Liver (tissue), 8 donors: ENCODE measurements at regions not wholly inside any gene's neighbourhood (a gene's known extent, or its start where the extent isn't known, plus 50 kb on each side); places are given as distances from the start of the nearest gene placed in this dataset.

Experiments
- DNase-seq: peaks from one replicate; pipeline ENCODE4 v3.0.0-alpha.2; 2017; ENCODE audit warnings: low spot score
- H3K27ac ChIP-seq, 2 donors: one replicate each; pipeline ENCODE4 v1.7.0; 2013; ENCODE audit warnings: inconsistent platforms in 2 of 2, low read length in 2 of 2, control low read depth in 1 of 2, low read depth in 1 of 2, mild to moderate bottlenecking in 1 of 2
- H3K27me3 ChIP-seq, 4 donors: one replicate each; pipeline versions ENCODE4 v1.6.1 to v1.7.0; 2013; ENCODE audit warnings: low read length in 3 of 4, inconsistent platforms in 1 of 4, mild to moderate bottlenecking in 1 of 4, moderate library complexity in 1 of 4; ENCODE audit not compliant: control insufficient read depth in 4 of 4, insufficient read depth in 4 of 4
- H3K36me3 ChIP-seq, 4 donors: one replicate each; pipeline versions ENCODE4 v1.6.1 to v1.7.0; 2013; ENCODE audit warnings: low read length in 3 of 4, mild to moderate bottlenecking in 3 of 4, low read depth in 1 of 4, moderate library complexity in 1 of 4; ENCODE audit not compliant: control insufficient read depth in 4 of 4, insufficient read depth in 3 of 4
- H3K4me1 ChIP-seq, 4 donors: one replicate each; pipeline versions ENCODE4 v1.6.1 to v1.7.0; 2013; ENCODE audit warnings: low read length in 3 of 4, mild to moderate bottlenecking in 3 of 4, moderate library complexity in 1 of 4; ENCODE audit not compliant: control insufficient read depth in 4 of 4, insufficient read depth in 4 of 4
- H3K4me3 ChIP-seq, 3 donors: one replicate each; pipeline versions ENCODE4 v1.6.1 to v1.7.0; 2013; ENCODE audit warnings: low read length in 3 of 3, control low read depth in 1 of 3, low read depth in 1 of 3, mild to moderate bottlenecking in 1 of 3
- H3K9ac ChIP-seq, 2 donors: one replicate each; pipeline ENCODE4 v1.7.0; 2013; ENCODE audit warnings: low read length in 2 of 2, mild to moderate bottlenecking in 2 of 2, moderate library complexity in 2 of 2, control low read depth in 1 of 2, low read depth in 1 of 2
- H3K9me3 ChIP-seq, 4 donors: one replicate each; pipeline versions ENCODE4 v1.6.1 to v1.7.0; 2013; ENCODE audit warnings: low read length in 3 of 4; ENCODE audit not compliant: control insufficient read depth in 4 of 4
- CTCF ChIP-seq: fragments of 150-350 bp; IDR thresholded peaks from 2 replicates; pipeline ENCODE4 v1.5.1; 2017; ENCODE audit warnings: improper control_type of control experiment, low read depth, low read length; ENCODE audit not compliant: missing input control
- FOXA1 ChIP-seq: IDR thresholded peaks from 2 replicates; pipeline ENCODE4 v1.6.1; 2016; ENCODE audit warnings: antibody characterized with exemption
- GABPA ChIP-seq, 2 donors: IDR thresholded peaks in 1 of 2; conservative IDR thresholded peaks in 1 of 2; 2 replicates each; pipeline ENCODE4 v1.6.1; 2016; ENCODE audit warnings: antibody characterized with exemption in 2 of 2, mild to moderate bottlenecking in 1 of 2, moderate library complexity in 1 of 2
- HNF4A ChIP-seq, 2 donors: conservative IDR thresholded peaks; 2 replicates each; pipeline ENCODE4 v1.6.1; 2016; ENCODE audit warnings: antibody characterized with exemption in 2 of 2, mild to moderate bottlenecking in 2 of 2
- HNF4G ChIP-seq: IDR thresholded peaks from 2 replicates; pipeline ENCODE4 v1.6.1; 2016; ENCODE audit warnings: antibody characterized with exemption
- JUND ChIP-seq, 2 donors: IDR thresholded peaks; 2 replicates each; pipeline ENCODE4 v1.6.1; 2016; ENCODE audit warnings: antibody characterized with exemption in 2 of 2
- MAX ChIP-seq: IDR thresholded peaks from 2 replicates; pipeline ENCODE4 v1.6.1; 2016; ENCODE audit warnings: antibody characterized with exemption
- NR2F2 ChIP-seq: IDR thresholded peaks from 2 replicates; pipeline ENCODE4 v1.6.1; 2016; ENCODE audit warnings: antibody characterized with exemption
- RAD21 ChIP-seq, 2 donors: IDR thresholded peaks; 2 replicates each; pipeline ENCODE4 v1.6.1; 2016; ENCODE audit warnings: antibody characterized with exemption in 2 of 2, mild to moderate bottlenecking in 2 of 2
- RXRA ChIP-seq, 2 donors: IDR thresholded peaks; 2 replicates each; pipeline ENCODE4 v1.6.1; 2017 to 2018; ENCODE audit warnings: antibody characterized with exemption in 2 of 2, mild to moderate bottlenecking in 1 of 2
- SP1 ChIP-seq: IDR thresholded peaks from 2 replicates; pipeline ENCODE4 v1.6.1; 2018; ENCODE audit warnings: antibody characterized with exemption, mild to moderate bottlenecking
- YY1 ChIP-seq: IDR thresholded peaks from 2 replicates; pipeline ENCODE4 v1.6.1; 2016; ENCODE audit warnings: antibody characterized with exemption, mild to moderate bottlenecking
- WGBS: extraction: QIAGEN DNeasy Blood & Tissue Kit; methylation state at CpG from one replicate; pipeline ENCODE4 v1.1.7; 2013; 5-methylcytosine and 5-hydroxymethylcytosine counted together
- TF ChIP-seq, protein P1 (sequence below): IDR thresholded peaks from 2 replicates; pipeline ENCODE4 v1.6.1; 2016; ENCODE audit warnings: antibody characterized with exemption, mild to moderate bottlenecking
- TF ChIP-seq, protein P2 (sequence below): IDR thresholded peaks from 2 replicates; pipeline ENCODE4 v1.6.1; 2016; ENCODE audit warnings: antibody characterized with exemption
- donor health status: healthy.
- donor health status: healthy.
- donor health status: healthy.
- donor health status: healthy.
- donor health status: healthy.

GRCh38 chr5:111962906-111963305, 205.9 kb upstream of the NREP start (continued):
- TF ChIP-seq CTCF (no peak), RXRA (IDR thresholded peaks at IDR 0.05) (no peak), NR2F2 (no peak), MAX (no peak), GABPA (IDR thresholded peaks at IDR 0.05 in 1 of 2, conservative IDR thresholded peaks at IDR 0.05 in 1 of 2) (no peak)

DNA sequence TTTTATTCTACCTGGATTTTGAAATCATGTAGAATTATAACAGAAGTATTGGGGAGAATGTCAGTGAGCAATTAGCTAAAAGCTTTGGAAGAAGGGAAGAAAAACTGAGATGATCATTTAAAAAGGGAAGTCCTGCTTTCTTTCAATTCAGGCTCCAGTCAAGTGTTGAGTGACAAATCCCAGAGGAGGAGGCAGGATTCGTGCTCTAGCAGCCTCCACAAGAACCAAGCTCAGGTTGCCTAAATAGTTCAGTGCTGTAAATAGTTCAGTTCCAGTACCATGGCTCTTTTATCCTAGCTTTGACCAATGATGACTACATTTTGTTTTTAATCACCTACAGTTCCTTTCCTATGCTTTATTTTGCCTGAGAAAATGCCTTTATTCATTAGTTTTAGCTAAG, 204.9 kb upstream of the NREP start:
- Histone ChIP-seq H3K4me3 (no peak overlapping the region), H3K9me3 (no peaks in the 10 kb centered on the region), H3K27ac (no peak overlapping the region), H3K9ac (no peak overlapping the region), H3K4me1 (no peaks in the 10 kb centered on the region), H3K36me3 (no peaks in the 10 kb centered on the region), H3K27me3 (no peaks in the 10 kb centered on the region)
- 56% methylated on average over 1 of the region's 1 CpG for WGBS
- no peak for DNase-seq
- TF ChIP-seq HNF4A (conservative IDR thresholded peaks at IDR 0.05), result no peak
- no peak for TF ChIP-seq SP1
- no peak for TF ChIP-seq RXRA (IDR thresholded peaks at IDR 0.05)
- TF ChIP-seq YY1, result no peak
- no peak for TF ChIP-seq HNF4G
- no peak for TF ChIP-seq JUND (IDR thresholded peaks at IDR 0.05)
- TF ChIP-seq CTCF, result no peak
- TF ChIP-seq FOXA1, result no peak
- TF ChIP-seq MAX, result no peak
- no peak for TF ChIP-seq RAD21 (IDR thresholded peaks at IDR 0.05)
- TF ChIP-seq, protein P1, sequence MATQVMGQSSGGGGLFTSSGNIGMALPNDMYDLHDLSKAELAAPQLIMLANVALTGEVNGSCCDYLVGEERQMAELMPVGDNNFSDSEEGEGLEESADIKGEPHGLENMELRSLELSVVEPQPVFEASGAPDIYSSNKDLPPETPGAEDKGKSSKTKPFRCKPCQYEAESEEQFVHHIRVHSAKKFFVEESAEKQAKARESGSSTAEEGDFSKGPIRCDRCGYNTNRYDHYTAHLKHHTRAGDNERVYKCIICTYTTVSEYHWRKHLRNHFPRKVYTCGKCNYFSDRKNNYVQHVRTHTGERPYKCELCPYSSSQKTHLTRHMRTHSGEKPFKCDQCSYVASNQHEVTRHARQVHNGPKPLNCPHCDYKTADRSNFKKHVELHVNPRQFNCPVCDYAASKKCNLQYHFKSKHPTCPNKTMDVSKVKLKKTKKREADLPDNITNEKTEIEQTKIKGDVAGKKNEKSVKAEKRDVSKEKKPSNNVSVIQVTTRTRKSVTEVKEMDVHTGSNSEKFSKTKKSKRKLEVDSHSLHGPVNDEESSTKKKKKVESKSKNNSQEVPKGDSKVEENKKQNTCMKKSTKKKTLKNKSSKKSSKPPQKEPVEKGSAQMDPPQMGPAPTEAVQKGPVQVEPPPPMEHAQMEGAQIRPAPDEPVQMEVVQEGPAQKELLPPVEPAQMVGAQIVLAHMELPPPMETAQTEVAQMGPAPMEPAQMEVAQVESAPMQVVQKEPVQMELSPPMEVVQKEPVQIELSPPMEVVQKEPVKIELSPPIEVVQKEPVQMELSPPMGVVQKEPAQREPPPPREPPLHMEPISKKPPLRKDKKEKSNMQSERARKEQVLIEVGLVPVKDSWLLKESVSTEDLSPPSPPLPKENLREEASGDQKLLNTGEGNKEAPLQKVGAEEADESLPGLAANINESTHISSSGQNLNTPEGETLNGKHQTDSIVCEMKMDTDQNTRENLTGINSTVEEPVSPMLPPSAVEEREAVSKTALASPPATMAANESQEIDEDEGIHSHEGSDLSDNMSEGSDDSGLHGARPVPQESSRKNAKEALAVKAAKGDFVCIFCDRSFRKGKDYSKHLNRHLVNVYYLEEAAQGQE, result no peak
- TF ChIP-seq, protein P2, sequence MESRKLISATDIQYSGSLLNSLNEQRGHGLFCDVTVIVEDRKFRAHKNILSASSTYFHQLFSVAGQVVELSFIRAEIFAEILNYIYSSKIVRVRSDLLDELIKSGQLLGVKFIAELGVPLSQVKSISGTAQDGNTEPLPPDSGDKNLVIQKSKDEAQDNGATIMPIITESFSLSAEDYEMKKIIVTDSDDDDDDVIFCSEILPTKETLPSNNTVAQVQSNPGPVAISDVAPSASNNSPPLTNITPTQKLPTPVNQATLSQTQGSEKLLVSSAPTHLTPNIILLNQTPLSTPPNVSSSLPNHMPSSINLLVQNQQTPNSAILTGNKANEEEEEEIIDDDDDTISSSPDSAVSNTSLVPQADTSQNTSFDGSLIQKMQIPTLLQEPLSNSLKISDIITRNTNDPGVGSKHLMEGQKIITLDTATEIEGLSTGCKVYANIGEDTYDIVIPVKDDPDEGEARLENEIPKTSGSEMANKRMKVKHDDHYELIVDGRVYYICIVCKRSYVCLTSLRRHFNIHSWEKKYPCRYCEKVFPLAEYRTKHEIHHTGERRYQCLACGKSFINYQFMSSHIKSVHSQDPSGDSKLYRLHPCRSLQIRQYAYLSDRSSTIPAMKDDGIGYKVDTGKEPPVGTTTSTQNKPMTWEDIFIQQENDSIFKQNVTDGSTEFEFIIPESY, result no peak
